ENCODE measurements at regions not wholly inside any gene's neighbourhood (a gene's known extent, or its start where the extent isn't known, plus 50 kb on each side); places are given as distances from the start of the nearest gene placed in this dataset.

GRCh38 chr10:9688711-9689110, 1329.0 kb upstream of the CELF2 start:
- TF ChIP-seq EZH2 (IDR thresholded peaks at IDR 0.05; ENCODE audit: insufficient read depth, poor library complexity, severe bottlenecking): no peak
- TF ChIP-seq EZH2phosphoT487 (IDR thresholded peaks at IDR 0.05; ENCODE audit: insufficient read depth, low read depth): no peak
